ENCODE measurements at regions not wholly inside any gene's neighbourhood (a gene's known extent, or its start where the extent isn't known, plus 50 kb on each side); places are given as distances from the start of the nearest gene placed in this dataset.

GRCh38 chr5:109247986-109248385 lies 161.8 kb downstream of the PJA2 start:
- no peak overlapping the region for H3K4me2 ChIP-seq
- no peaks in the 10 kb centered on the region for H3K4me1 ChIP-seq
- no peak for TF ChIP-seq ELK1 (IDR thresholded peaks at IDR 0.05; ENCODE audit: low read depth, low read length)
- TF ChIP-seq RNF2 (IDR thresholded peaks at IDR 0.05; ENCODE audit: borderline replicate concordance, low read depth), result no peak
- TF ChIP-seq PBX3 (IDR thresholded peaks at IDR 0.05), result no peak
- TF ChIP-seq HMGXB4 (CRISPR knock-in tag; IDR thresholded peaks at IDR 0.05; ENCODE audit: borderline replicate concordance), result no peak
- TF ChIP-seq EP300 (IDR thresholded peaks at IDR 0.05), result no peak
- TF ChIP-seq NR3C1 (IDR thresholded peaks at IDR 0.05), result no peak
- no peak for TF ChIP-seq NFE2L2 (conservative IDR thresholded peaks at IDR 0.05; ENCODE audit: low read length)
- ChIA-PET POLR2A (no interaction called here), CTCF (no interaction called here)
- H3K27ac ChIP-seq, result no peak overlapping the region
- H3K9me3 ChIP-seq, result peaks cover 12% of the 10 kb centered on the region; the same call in 2 of the 3 replicates
- H3K4me3 ChIP-seq, result no peak overlapping the region
- ATAC-seq, result no peak
- FAIRE-seq, result no peak
- DNase-seq (ENCODE audit: low read depth in 1 of 2, low spot score in 1 of 2), result no peak

- peaks cover 12% of the 10 kb centered on the region; the same call in 2 of the 3 replicates for H3K9me3 ChIP-seq
- POLR2A ChIA-PET, result no interaction called here
Observed at GRCh38 chr5:109246841-109247592, 162.8 kb downstream of the PJA2 start.

More at GRCh38 chr5:109246841-109247592, 162.8 kb downstream of the PJA2 start:
- ATAC-seq, result no peak
- TF ChIP-seq HOXB5 (CRISPR knock-in tag; IDR thresholded peaks at IDR 0.05), result no peak
- no peak for TF ChIP-seq ELK1 (IDR thresholded peaks at IDR 0.05; ENCODE audit: low read depth, low read length)
- no peak for TF ChIP-seq KDM1A (IDR thresholded peaks at IDR 0.05; ENCODE audit: low read depth)
- no peak for TF ChIP-seq RARB (CRISPR knock-in tag; IDR thresholded peaks at IDR 0.05)
- no peak for FAIRE-seq
- 6% methylated on average over 7 of the region's 7 CpGs for WGBS (ENCODE audit: missing lambda C conversion rate)
- CTCF ChIA-PET, result no interaction called here
- Histone ChIP-seq H3K27ac (no peak overlapping the region), H3K4me1 (no peaks in the 10 kb centered on the region), H3K4me3 (no peak overlapping the region), H3K4me2 (no peak overlapping the region)
- no peak for DNase-seq (ENCODE audit: low read depth in 1 of 2, low spot score in 1 of 2)

Measured in A549 (cell line).